T-helper 1 cell treated with Interleukin-12 subunit alpha and Interleukin-12 subunit beta and Interleukin-4 antibody, amounts not matched to agents 30 ng/mL and 1 ng/mL, for 36 hours (primary cell): ENCODE measurements at regions not wholly inside any gene's neighbourhood (a gene's known extent, or its start where the extent isn't known, plus 50 kb on each side); places are given as distances from the start of the nearest gene placed in this dataset.
"Not testable (repeated sequence)": the region's sequence is repeated elsewhere in the genome, so short reads cannot be mapped to it uniquely, and the experiment has no call there.

Experiments used
- intact Hi-C: fragments of 100-400 bp; cut with micrococcal nuclease; formaldehyde crosslinking; loops from one replicate; pipeline ENCODE4 v1.15.1; 2024

- intact Hi-C loops = no loop called here
These were observed 928.7 kb downstream of the LRFN5 start for GRCh38 chr14:42535397-42535796.

DNA sequence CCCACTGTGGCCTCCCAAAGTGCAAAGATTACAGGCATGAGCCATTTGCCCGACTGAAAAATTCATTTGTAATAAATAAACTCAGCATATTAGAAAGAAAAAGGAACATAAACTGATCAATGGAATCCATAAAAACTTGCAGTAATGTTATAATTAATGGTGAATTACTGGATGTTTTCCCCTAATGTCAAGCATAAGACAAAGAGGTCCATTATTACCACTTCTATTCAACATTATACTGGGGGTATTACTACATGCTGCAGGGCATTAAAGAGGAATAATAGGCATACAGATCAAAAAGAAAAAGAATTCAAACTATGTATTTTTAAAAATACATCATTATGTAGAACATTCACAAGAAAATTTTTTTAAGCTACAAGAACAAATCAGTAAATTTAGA, 926.8 kb downstream of the LRFN5 start:
- intact Hi-C loops = no loop called here

DNA sequence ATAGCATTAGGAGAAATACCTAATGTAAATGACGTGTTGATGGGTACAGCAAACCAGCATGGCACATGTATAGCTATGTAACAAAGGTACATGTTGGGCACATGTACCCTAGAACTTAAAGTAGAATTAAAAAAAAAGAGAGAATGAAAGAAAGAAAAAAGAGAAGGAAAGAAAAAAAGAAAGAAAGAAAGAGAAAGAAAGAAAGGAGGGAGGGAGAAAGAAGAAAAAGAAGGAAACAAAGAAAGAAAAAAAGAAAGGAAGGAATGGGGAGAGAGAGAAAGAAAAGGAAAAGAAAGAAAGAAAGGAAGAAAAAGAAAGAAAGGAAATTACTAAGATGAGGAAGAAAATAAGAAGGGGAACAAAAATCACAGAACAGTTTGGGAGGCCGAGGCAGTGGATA, 925.5 kb downstream of the LRFN5 start:
- intact Hi-C loops = no loop called here

GRCh38 chr14:42527141-42527540, 920.5 kb downstream of the LRFN5 start:
- intact Hi-C loops = no loop called here

- intact Hi-C loops = no loop called here
These were observed 917.0 kb downstream of the LRFN5 start for GRCh38 chr14:42523666-42524065.

DNA sequence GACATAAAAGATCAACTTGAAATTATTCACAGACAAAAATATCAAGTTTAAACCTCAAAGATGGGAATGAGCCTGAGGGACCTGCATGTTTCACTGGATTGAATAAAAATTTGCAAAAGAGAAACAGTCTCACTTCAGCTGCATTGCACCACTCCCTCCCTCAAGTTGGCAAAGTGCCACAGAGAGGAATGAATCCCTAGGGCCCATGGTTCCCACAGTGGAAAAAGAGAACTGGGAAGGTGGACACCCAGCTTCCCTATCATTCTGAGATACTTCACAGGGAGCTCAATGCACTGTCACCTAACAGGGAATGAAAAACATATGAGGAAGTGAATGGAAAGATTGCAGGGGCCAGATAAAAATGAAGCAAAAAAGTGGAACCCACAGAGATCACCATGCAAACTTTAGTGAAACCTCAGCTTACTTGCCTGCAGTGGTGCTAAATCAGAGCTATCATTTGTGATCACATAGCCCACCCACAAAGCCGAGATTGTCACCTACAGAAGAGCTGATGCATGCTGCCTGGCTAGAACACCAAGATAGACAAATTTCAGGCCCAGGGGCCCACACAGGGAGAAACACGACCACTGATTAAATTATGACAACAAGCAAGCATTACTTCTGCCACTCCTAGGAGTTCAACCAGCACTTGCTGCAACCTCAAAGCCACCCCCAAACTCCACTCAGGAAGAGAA, 911.3 kb downstream of the LRFN5 start:
- intact Hi-C loops = no loop called here

DNA sequence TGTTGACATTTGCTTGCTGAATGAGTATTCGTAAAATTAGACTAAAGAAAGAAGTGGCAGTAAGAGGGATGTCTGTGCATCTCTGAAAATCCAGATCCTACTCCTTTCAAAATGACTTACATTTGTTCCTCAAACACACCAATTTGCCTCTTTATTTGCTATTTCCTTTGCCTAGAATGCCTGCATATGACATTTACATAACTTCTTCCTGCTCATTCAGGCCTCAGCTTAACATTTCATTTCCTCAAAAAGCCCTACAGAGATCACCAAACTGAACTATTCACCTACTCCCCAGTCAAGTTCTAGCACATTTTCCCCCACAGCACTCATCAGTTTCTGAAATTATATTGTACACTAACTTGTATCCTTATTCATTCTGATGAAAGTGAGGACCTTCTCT, 907.2 kb downstream of the LRFN5 start:
- intact Hi-C loops = no loop called here

GRCh38 chr14:42510071-42510470, 903.4 kb downstream of the LRFN5 start:
- intact Hi-C loops = no loop called here

GRCh38 chr14:42508209-42508946, 901.7 kb downstream of the LRFN5 start:
- intact Hi-C loops = no loop called here

- intact Hi-C loops = no loop called here
These were observed 897.8 kb downstream of the LRFN5 start for GRCh38 chr14:42504433-42504832.

DNA sequence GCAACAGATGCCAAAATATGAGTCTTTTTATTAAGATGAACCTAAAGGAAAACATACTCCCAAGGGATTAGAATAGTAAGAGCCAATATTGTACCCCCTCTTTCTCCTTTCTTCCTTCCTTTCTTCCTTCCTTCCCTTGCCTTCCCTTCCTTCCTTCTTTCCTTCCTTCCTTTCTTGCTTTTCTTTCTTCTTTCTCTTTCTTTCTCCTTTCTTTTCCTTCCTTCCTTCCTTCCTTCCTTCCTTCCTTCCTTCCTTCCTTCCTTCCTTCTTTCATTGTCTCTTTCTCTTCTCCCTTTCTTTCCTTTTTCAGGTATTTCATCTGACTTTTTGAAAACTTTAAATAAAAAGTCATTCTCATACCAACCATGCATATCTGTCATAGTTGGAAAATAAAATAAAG, 892.5 kb downstream of the LRFN5 start:
- intact Hi-C loops = no loop called here

GRCh38 chr14:42490536-42490935, 883.9 kb downstream of the LRFN5 start:
- intact Hi-C loops = no loop called here

DNA sequence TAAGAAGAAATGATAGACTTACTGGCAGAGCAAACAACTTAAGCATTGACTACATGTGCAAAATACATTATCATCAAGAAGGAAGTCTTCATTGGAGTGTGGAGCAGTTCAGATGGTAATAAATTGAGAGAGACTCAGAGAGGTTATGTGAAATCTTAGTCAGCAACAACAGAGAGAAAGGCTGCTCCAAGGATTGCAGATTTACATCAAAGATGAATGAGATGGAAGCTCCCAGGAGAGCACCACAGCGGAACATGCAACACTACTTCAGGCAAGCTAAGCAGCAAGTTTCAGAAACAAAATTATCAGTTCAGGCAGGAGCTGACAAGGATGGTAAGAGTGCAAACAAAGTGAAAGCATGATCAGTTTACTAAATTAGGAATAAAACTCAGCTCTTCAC, 882.3 kb downstream of the LRFN5 start:
- intact Hi-C loops = no loop called here

DNA sequence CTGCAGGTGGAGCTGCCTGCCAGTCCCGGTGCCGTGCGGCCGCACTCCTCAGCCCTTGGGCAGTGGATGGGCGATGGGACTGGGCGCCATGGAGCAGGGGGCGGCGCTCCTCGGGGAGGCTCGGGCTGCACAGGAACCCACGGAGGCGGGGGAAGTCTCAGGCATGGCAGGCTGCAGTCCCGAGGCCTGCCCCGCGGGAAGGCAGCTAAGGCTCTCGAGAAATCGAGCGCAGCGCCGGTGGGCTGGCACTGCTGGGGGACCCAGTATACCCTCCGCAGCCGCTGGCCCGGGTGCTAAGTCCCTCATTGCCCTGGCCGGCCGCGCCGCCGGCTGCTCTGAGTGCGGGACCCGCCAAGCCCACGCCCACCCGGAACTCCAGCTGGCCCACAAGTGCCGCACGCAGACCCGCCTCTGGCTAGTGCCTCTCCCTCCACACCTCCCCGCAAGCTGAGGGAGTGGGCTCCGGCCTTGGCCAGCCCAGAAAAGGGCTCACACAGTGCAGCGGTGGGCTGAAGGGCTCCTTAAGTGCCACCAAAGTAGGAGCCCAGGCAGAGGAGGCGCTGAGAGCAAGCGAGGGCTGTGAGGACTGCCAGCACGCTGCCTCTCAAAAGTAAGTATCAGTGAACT, 875.8 kb downstream of the LRFN5 start:
- intact Hi-C loops = not testable (repeated sequence)

- intact Hi-C loops = not testable (repeated sequence)
These were observed 875.0 kb downstream of the LRFN5 start for GRCh38 chr14:42481714-42482113.

DNA sequence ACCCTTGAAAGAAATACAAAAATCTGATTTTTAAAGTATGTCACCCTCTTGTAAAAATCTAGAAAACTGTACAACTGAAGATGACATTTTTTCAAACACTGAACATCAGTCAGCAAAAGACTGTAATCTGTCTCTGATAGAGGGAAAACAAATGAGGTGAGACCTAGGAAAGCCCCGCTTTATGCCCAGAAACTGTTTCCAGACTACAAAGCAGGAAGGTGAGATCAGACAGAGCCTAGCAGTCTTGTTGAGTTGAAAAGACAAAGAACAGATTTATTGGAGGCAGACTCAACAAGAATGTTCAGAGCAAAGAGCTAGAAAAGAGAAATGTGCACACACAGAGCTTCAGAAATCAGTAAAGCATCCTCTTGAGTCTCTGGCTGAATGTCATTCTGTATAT, 873.6 kb downstream of the LRFN5 start:
- intact Hi-C loops = no loop called here

GRCh38 chr14:42475289-42475688, 868.6 kb downstream of the LRFN5 start:
- intact Hi-C loops = no loop called here

DNA sequence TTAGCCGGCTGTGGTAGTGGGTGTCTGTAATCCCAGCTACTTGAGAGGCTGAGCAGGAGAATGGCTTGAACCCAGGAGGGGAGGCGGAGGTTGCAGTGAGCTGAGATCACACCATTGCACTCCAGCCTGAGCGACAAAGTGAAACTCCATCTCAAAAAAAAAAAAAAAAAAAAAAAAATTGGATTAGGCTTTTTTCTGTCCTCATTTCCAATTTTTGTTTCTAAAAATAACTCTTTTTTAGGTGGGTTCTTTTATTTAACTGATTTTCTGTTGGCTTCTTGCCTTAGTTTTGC, 863.7 kb downstream of the LRFN5 start:
- intact Hi-C loops = no loop called here

GRCh38 chr14:42469637-42470426, 863.2 kb downstream of the LRFN5 start:
- intact Hi-C loops = no loop called here

GRCh38 chr14:42460673-42461072, 854.0 kb downstream of the LRFN5 start:
- intact Hi-C loops = no loop called here

DNA sequence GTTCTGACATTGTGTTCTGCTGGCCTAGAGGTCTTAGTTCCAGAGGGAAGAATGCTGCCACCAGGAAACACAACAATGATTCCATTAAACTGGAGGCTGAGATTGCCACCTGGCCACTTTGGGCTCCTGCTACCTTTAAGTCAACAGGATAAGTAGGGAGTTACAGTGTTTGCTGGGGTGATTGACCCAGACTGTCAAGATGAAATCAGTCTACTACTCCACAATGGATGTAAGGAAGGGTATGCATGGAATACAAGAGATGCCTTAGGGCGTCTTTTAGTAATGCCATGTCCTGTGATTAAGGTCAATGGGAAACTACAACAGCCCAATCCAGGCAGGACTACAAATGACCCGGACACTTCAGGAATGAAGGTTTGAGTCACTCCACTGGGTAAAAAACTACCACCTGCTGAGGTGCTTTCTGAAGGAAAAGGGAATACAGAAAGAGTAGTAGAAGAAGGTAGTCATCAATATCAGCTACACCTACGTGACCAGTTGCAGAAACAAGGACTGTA, 852.6 kb downstream of the LRFN5 start:
- intact Hi-C loops = no loop called here

DNA sequence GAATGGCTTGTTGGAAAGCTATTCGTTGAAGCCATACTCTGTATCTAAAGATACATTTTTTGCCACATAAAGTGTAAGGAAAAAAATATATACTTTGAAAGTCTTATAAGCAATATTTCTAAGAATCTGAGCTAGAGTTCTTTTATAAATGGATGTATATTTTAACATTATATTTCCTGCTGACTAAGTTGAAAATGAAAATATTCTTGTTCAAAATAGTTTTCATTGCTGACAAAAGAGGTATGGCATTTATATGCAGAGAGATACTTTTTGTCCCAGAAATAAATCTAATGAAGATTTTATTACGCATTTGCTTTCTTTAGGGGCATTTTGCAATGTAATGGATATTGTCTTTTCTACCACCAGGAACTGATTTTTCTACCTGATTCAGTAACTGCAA, 834.9 kb downstream of the LRFN5 start:
- intact Hi-C loops = loop anchor here (5.0 kb wide), 1 partner anchor 1894 kb away; no protein-coding TSS in a partner anchor
